B cell (primary cell): ENCODE measurements at regions not wholly inside any gene's neighbourhood (a gene's known extent, or its start where the extent isn't known, plus 50 kb on each side); places are given as distances from the start of the nearest gene placed in this dataset.

Experiments used
- ATAC-seq: fragments of 200-7000 bp; cut with Tn5 transposase; one replicate; pipeline ENCODE4 v1.10.0; 2021; ENCODE audit warnings: low read depth, mild to moderate bottlenecking, moderate number of reproducible peaks, moderate library complexity
- CTCF ChIA-PET: fragments of 350-600 bp; sonication (Branson Sonifier 250); formaldehyde crosslinking; loops from one replicate; lab custom pipeline; 2021; ENCODE audit warnings: antibody characterized with exemption, inconsistent platforms; lab: Charles Lee
- POLR2A ChIA-PET: fragments of 350-600 bp; sonication (Branson Sonifier 250); formaldehyde crosslinking; loops from one replicate; lab custom pipeline; 2021; ENCODE audit warnings: antibody characterized with exemption; lab: Charles Lee
- DNase-seq: peaks from one replicate; pipeline ENCODE4 v3.0.0; 2013
- H2AFZ ChIP-seq: 2 replicates; pipeline ENCODE4 v1.6.1; 2012; ENCODE audit warnings: mild to moderate bottlenecking, low read depth, low read length; ENCODE audit not compliant: insufficient read depth, poor library complexity, severe bottlenecking
- H3K27ac ChIP-seq, 2 donors: 1 replicate in 1 of 2; 2 replicates in 1 of 2; pipeline ENCODE4 v1.5.1; 2012 to 2013; ENCODE audit warnings: low read length in 2 of 2, mild to moderate bottlenecking in 2 of 2, moderate library complexity in 1 of 2
- H3K27me3 ChIP-seq, 4 experiments: fragments of 200-600 bp in 1 of 4; sonication (generic) in 1 of 4; replicated peaks in 1 of 4; 1 replicate in 2 of 4; 2 replicates in 2 of 4; pipeline versions ENCODE4 v1.6.1 to v1.7.0; 2013 to 2016; ENCODE audit warnings: low read length in 3 of 4, mild to moderate bottlenecking in 2 of 4, mixed read lengths in 1 of 4, moderate library complexity in 1 of 4; ENCODE audit not compliant: insufficient read depth in 4 of 4, control insufficient read depth in 3 of 4; ENCODE audit errors: control extremely low read depth in 1 of 4
- H3K36me3 ChIP-seq, 2 experiments: replicated peaks in 1 of 2; 1 replicate in 1 of 2; 2 replicates in 1 of 2; pipeline versions ENCODE4 v1.6.1 to v1.7.1; 2013; ENCODE audit warnings: low read length in 1 of 2; ENCODE audit not compliant: insufficient read depth in 2 of 2, control insufficient read depth in 1 of 2; ENCODE audit errors: control extremely low read depth in 1 of 2, extremely low read depth in 1 of 2
- H3K4me1 ChIP-seq, 2 donors: fragments of 200-600 bp in 1 of 2; sonication (generic) in 1 of 2; 1 replicate in 1 of 2; 2 replicates in 1 of 2; pipeline versions ENCODE4 v1.5.1 to v1.6.1; 2013 to 2017; ENCODE audit warnings: low read length in 2 of 2; ENCODE audit not compliant: control insufficient read depth in 2 of 2, insufficient read depth in 2 of 2
- H3K4me2 ChIP-seq: replicated peaks from 2 replicates; pipeline ENCODE3; 2012; ENCODE audit warnings: mild to moderate bottlenecking, low read depth, low read length; ENCODE audit not compliant: poor library complexity, severe bottlenecking
- H3K4me3 ChIP-seq, 5 experiments: fragments of 200-600 bp in 1 of 5; sonication (generic) in 1 of 5; 1 replicate in 3 of 5; 2 replicates in 2 of 5; pipeline versions ENCODE4 v1.5.1 to v1.7.0; 2011 to 2016; ENCODE audit warnings: low read length in 4 of 5, mild to moderate bottlenecking in 4 of 5, low read depth in 2 of 5, control low read depth in 1 of 5, moderate library complexity in 1 of 5; ENCODE audit not compliant: insufficient read depth in 1 of 5; ENCODE audit errors: control extremely low read depth in 1 of 5, extremely low read depth in 1 of 5
- H3K79me2 ChIP-seq: fragments of 200-600 bp; sonication (generic); one replicate; pipeline ENCODE4 v1.6.0; 2016; ENCODE audit warnings: low read length; ENCODE audit not compliant: control insufficient read depth, insufficient read depth
- H3K9ac ChIP-seq: fragments of 200-600 bp; sonication (generic); 2 replicates; pipeline ENCODE4 v1.6.1; 2017; ENCODE audit warnings: mild to moderate bottlenecking, low read length, moderate library complexity
- H3K9me3 ChIP-seq, 3 donors: one replicate each; pipeline versions ENCODE4 v1.6.1 to v1.7.1; 2013; ENCODE audit warnings: low read length in 2 of 3; ENCODE audit not compliant: control insufficient read depth in 2 of 3, insufficient read depth in 1 of 3; ENCODE audit errors: control extremely low read depth in 1 of 3
- H4K20me1 ChIP-seq: 2 replicates; pipeline ENCODE4 v1.6.0; 2012; ENCODE audit warnings: mild to moderate bottlenecking, low read length; ENCODE audit not compliant: insufficient read depth, control insufficient read depth, poor library complexity, severe bottlenecking
- H3K27ac Mint-ChIP-seq: one replicate; pipeline ENCODE4 v1.8.0; 2021; ENCODE audit warnings: mixed read lengths
- H3K27me3 Mint-ChIP-seq: one replicate; pipeline ENCODE4 v1.8.0; 2021; ENCODE audit warnings: mixed read lengths
- H3K4me1 Mint-ChIP-seq: one replicate; pipeline ENCODE4 v1.8.0; 2021; ENCODE audit warnings: mixed read lengths
- H3K4me3 Mint-ChIP-seq: one replicate; pipeline ENCODE4 v1.8.0; 2021; ENCODE audit warnings: mixed read lengths
- H3K9me3 Mint-ChIP-seq: one replicate; pipeline ENCODE4 v1.8.0; 2022; ENCODE audit warnings: mixed read lengths; ENCODE audit not compliant: insufficient read depth
- CTCF ChIP-seq: fragments of 200-600 bp; IDR thresholded peaks from one replicate; pipeline ENCODE4 v1.8.0; 2022; ENCODE audit warnings: antibody characterized with exemption, mild to moderate bottlenecking
- EZH2 ChIP-seq: IDR thresholded peaks from 2 replicates; pipeline ENCODE4 v1.6.1; 2012; ENCODE audit warnings: borderline replicate concordance, low read depth, mild to moderate bottlenecking, moderate library complexity, low read length; ENCODE audit not compliant: insufficient read depth, poor library complexity, severe bottlenecking
- WGBS: methylation state at CpG from one replicate; pipeline ENCODE4 v1.1.5; 2013; ENCODE audit warnings: missing lambda C conversion rate; ENCODE audit not compliant: insufficient coverage; 5-methylcytosine and 5-hydroxymethylcytosine counted together
- intact Hi-C: fragments of 100-400 bp; cut with micrococcal nuclease; formaldehyde crosslinking; loops from one replicate; pipeline ENCODE4 v1.10.0; 2022

- H3K9ac ChIP-seq, result no peak overlapping the region
- no peaks in the 10 kb centered on the region for H3K4me1 ChIP-seq
- CTCF ChIA-PET, result no interaction called here
- no peaks in the 10 kb centered on the region for H3K79me2 ChIP-seq
- no peaks in the 10 kb centered on the region for H3K36me3 ChIP-seq
- no peaks in the 10 kb centered on the region for H4K20me1 ChIP-seq
- Mint-ChIP-seq H3K4me1 (no peaks in the 10 kb centered on the region), H3K4me3 (no peak overlapping the region), H3K9me3 (peaks cover 3% of the 10 kb centered on the region), H3K27me3 (no peaks in the 10 kb centered on the region), H3K27ac (no peak overlapping the region)
- H3K27me3 ChIP-seq, result no peaks in the 10 kb centered on the region
- no peaks in the 10 kb centered on the region for H3K9me3 ChIP-seq
- no peak overlapping the region for H3K4me2 ChIP-seq
- POLR2A ChIA-PET, result no interaction called here
- intact Hi-C loops, result no loop called here
- no peak for DNase-seq
- 87% methylated on average over 11 of the region's 11 CpGs for whole genome bisulfite sequencing
- ATAC-seq, result no peak
- H3K4me3 ChIP-seq, result no peak overlapping the region
- no peak overlapping the region for H2AFZ ChIP-seq
- H3K27ac ChIP-seq, result no peak overlapping the region
- no peak for TF ChIP-seq CTCF
- no peak for TF ChIP-seq EZH2
These were observed 328.1 kb downstream of the SMAD2 start for GRCh38 chr18:47602273-47602897.

GRCh38 chr18:47601581-47602272, 328.7 kb downstream of the SMAD2 start:
- no peaks in the 10 kb centered on the region for H3K27me3 Mint-ChIP-seq
- H3K9me3 Mint-ChIP-seq, result peaks cover 3% of the 10 kb centered on the region
- H2AFZ ChIP-seq, result no peak overlapping the region
- ATAC-seq (no peak), DNase-seq (no peak)
- H3K9me3 ChIP-seq, result no peaks in the 10 kb centered on the region
- no peaks in the 10 kb centered on the region for H3K79me2 ChIP-seq
- H4K20me1 ChIP-seq, result no peaks in the 10 kb centered on the region
- ChIA-PET POLR2A (no interaction called here), CTCF (no interaction called here)
- H3K4me1 ChIP-seq, result no peaks in the 10 kb centered on the region
- no peak overlapping the region for H3K4me2 ChIP-seq
- no peak for TF ChIP-seq CTCF
- no peak for TF ChIP-seq EZH2
- intact Hi-C loops, result no loop called here
- 80% methylated on average over 12 of the region's 13 CpGs for WGBS
- no peak overlapping the region for H3K9ac ChIP-seq
- no peaks in the 10 kb centered on the region for H3K36me3 ChIP-seq
- H3K27ac ChIP-seq, result no peak overlapping the region
- no peaks in the 10 kb centered on the region for H3K4me1 Mint-ChIP-seq
- no peak overlapping the region for H3K27ac Mint-ChIP-seq
- no peak overlapping the region for H3K4me3 Mint-ChIP-seq
- no peak overlapping the region for H3K4me3 ChIP-seq
- H3K27me3 ChIP-seq, result no peaks in the 10 kb centered on the region
